ENCODE measurements at regions not wholly inside any gene's neighbourhood (a gene's known extent, or its start where the extent isn't known, plus 50 kb on each side); places are given as distances from the start of the nearest gene placed in this dataset.

- H3K4me3 ChIP-seq (ENCODE audit: control extremely low read depth in 1 of 5, extremely low read depth in 1 of 5, insufficient read depth in 1 of 5, low read depth in 2 of 5, low read length in 4 of 5) = no peak overlapping the region
- H3K36me3 ChIP-seq (replicated peaks in 1 of 2; ENCODE audit: control extremely low read depth in 1 of 2, control insufficient read depth in 1 of 2, extremely low read depth in 1 of 2, insufficient read depth in 2 of 2, low read length in 1 of 2) = no peaks in the 10 kb centered on the region
- H2AFZ ChIP-seq (ENCODE audit: insufficient read depth, low read depth, low read length, poor library complexity, severe bottlenecking) = no peak overlapping the region
- Mint-ChIP-seq H3K9me3 (ENCODE audit: insufficient read depth) (no peaks in the 10 kb centered on the region), H3K4me3 (no peak overlapping the region), H3K27ac (no peak overlapping the region), H3K27me3 (no peaks in the 10 kb centered on the region), H3K4me1 (no peaks in the 10 kb centered on the region)
- DNase-seq (no peak), ATAC-seq (ENCODE audit: low read depth) (no peak)
- H3K27ac ChIP-seq (ENCODE audit: low read length in 2 of 2) = no peak overlapping the region
- no peaks in the 10 kb centered on the region for H4K20me1 ChIP-seq (ENCODE audit: control insufficient read depth, insufficient read depth, low read length, poor library complexity, severe bottlenecking)
- POLR2A ChIA-PET = no interaction called here
- no peaks in the 10 kb centered on the region for H3K9me3 ChIP-seq (ENCODE audit: control extremely low read depth in 1 of 3, control insufficient read depth in 2 of 3, insufficient read depth in 1 of 3, low read length in 2 of 3)
- no peak overlapping the region for H3K4me2 ChIP-seq (replicated peaks; ENCODE audit: low read depth, low read length, poor library complexity, severe bottlenecking)
- 94% methylated on average over 5 of the region's 6 CpGs for WGBS (ENCODE audit: insufficient coverage)
- H3K9ac ChIP-seq (ENCODE audit: low read length) = no peak overlapping the region
- H3K4me1 ChIP-seq (ENCODE audit: control insufficient read depth in 2 of 2, insufficient read depth in 2 of 2, low read length in 2 of 2) = no peaks in the 10 kb centered on the region
- TF ChIP-seq CTCF (IDR thresholded peaks at IDR 0.05) = no peak
- no peak for TF ChIP-seq EZH2 (IDR thresholded peaks at IDR 0.05; ENCODE audit: borderline replicate concordance, insufficient read depth, low read depth, low read length, poor library complexity, severe bottlenecking)
- H3K27me3 ChIP-seq (replicated peaks in 1 of 4; ENCODE audit: control extremely low read depth in 1 of 4, control insufficient read depth in 3 of 4, insufficient read depth in 4 of 4, low read length in 3 of 4) = no peaks in the 10 kb centered on the region
- intact Hi-C loops (cut with micrococcal nuclease) = no loop called here
- H3K79me2 ChIP-seq (ENCODE audit: control insufficient read depth, insufficient read depth, low read length) = no peaks in the 10 kb centered on the region
- CTCF ChIA-PET = no interaction called here
These were observed 117.2 kb upstream of the LIFR start for GRCh38 chr5:38673671-38674071.

DNA sequence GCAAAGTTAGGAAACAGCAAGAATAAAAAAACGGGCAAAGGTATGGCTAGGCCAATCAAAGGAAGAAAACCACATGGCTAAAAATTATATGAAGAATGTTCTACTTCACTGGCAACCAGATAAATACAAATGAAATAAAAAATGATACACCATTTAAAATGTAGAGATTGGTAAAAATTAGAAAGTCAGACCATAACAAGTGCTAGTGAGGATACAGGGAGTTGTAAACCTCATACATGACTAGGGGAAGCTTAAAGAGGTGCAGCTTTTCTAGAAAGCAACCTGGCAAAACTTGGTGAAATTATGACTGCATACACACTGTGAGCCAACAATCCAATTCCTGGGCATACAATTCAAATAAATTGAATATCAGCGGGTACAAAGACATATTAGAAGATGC is 119.0 kb upstream of the LIFR start:
- Histone ChIP-seq H3K27me3 (replicated peaks in 1 of 4; ENCODE audit: control extremely low read depth in 1 of 4, control insufficient read depth in 3 of 4, insufficient read depth in 4 of 4, low read length in 3 of 4) (no peaks in the 10 kb centered on the region), H3K36me3 (replicated peaks in 1 of 2; ENCODE audit: control extremely low read depth in 1 of 2, control insufficient read depth in 1 of 2, extremely low read depth in 1 of 2, insufficient read depth in 2 of 2, low read length in 1 of 2) (no peaks in the 10 kb centered on the region), H3K79me2 (ENCODE audit: control insufficient read depth, insufficient read depth, low read length) (no peaks in the 10 kb centered on the region), H2AFZ (ENCODE audit: insufficient read depth, low read depth, low read length, poor library complexity, severe bottlenecking) (no peak overlapping the region), H3K4me2 (replicated peaks; ENCODE audit: low read depth, low read length, poor library complexity, severe bottlenecking) (no peak overlapping the region), H3K27ac (ENCODE audit: low read length in 2 of 2) (no peak overlapping the region), H3K4me3 (ENCODE audit: control extremely low read depth in 1 of 5, extremely low read depth in 1 of 5, insufficient read depth in 1 of 5, low read depth in 2 of 5, low read length in 4 of 5) (no peak overlapping the region), H3K4me1 (ENCODE audit: control insufficient read depth in 2 of 2, insufficient read depth in 2 of 2, low read length in 2 of 2) (no peaks in the 10 kb centered on the region), H3K9ac (ENCODE audit: low read length) (no peak overlapping the region), H3K9me3 (ENCODE audit: control extremely low read depth in 1 of 3, control insufficient read depth in 2 of 3, insufficient read depth in 1 of 3, low read length in 2 of 3) (no peaks in the 10 kb centered on the region), H4K20me1 (ENCODE audit: control insufficient read depth, insufficient read depth, low read length, poor library complexity, severe bottlenecking) (no peaks in the 10 kb centered on the region)
- TF ChIP-seq CTCF (IDR thresholded peaks at IDR 0.05) = no peak
- no peak for TF ChIP-seq EZH2 (IDR thresholded peaks at IDR 0.05; ENCODE audit: borderline replicate concordance, insufficient read depth, low read depth, low read length, poor library complexity, severe bottlenecking)
- CTCF ChIA-PET = no interaction called here
- no peaks in the 10 kb centered on the region for H3K27me3 Mint-ChIP-seq
- no peak overlapping the region for H3K4me3 Mint-ChIP-seq
- no peaks in the 10 kb centered on the region for H3K9me3 Mint-ChIP-seq (ENCODE audit: insufficient read depth)
- ATAC-seq (ENCODE audit: low read depth) (no peak), DNase-seq (no peak)
- no CpG with 5 or more reads among the region's 2 CpGs for WGBS (ENCODE audit: insufficient coverage)
- intact Hi-C loops (cut with micrococcal nuclease) = no loop called here
- POLR2A ChIA-PET = no interaction called here
- no peak overlapping the region for H3K27ac Mint-ChIP-seq
- no peaks in the 10 kb centered on the region for H3K4me1 Mint-ChIP-seq
